ENCODE measurements at regions not wholly inside any gene's neighbourhood (a gene's known extent, or its start where the extent isn't known, plus 50 kb on each side); places are given as distances from the start of the nearest gene placed in this dataset.
"Not testable (repeated sequence)": the region's sequence is repeated elsewhere in the genome, so short reads cannot be mapped to it uniquely, and the experiment has no call there.

GRCh38 chr4:135864304-135864703 lies 1662.7 kb upstream of the PABPC4L start:
- FAIRE-seq; DNase-seq (ENCODE audit: low spot score in 2 of 2): not testable (repeated sequence)

- no peak for DNase-seq (ENCODE audit: low spot score in 2 of 2)
- FAIRE-seq: no peak
Measured at GRCh38 chr4:135840781-135841180, 1639.2 kb upstream of the PABPC4L start.

DNA sequence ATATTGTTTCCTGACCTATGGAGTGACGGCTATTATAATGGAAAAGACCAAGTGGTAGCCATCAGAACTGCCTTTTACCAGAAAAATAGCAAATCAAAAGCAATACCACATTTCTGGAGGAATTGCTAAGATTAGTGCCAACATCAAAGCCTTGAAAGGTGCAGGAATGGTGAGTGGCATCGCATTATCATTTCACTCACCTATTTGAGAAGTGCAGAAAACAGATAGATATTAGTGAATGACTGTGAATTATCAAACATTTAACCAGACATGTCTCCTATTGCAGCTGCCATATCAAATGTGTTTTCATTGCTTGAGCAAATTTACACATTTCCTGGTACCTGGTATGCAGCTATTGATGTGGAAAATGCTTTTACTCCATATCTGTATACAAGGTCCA lies 1638.1 kb upstream of the PABPC4L start:
- FAIRE-seq (no peak), DNase-seq (ENCODE audit: low spot score in 2 of 2) (no peak)

DNA sequence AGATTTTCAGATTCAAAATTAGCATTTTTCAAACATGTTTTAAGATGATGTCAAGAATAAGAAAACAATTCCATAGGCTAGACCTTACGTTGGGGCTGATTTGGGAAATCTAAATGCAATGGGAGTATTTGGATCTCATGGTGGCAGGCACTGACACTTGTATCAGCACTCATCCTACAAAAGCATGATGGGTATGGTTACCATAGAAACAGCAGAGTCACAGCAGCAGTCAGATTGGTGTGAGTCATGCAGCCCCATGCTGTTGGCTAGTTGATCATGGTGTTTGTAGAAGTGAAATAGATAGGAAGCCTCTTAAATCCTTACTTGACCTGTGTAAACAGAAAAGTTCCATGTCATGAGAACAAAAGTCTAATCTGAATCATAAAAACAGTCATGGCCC lies 1637.3 kb upstream of the PABPC4L start:
- no peak for FAIRE-seq
- peak in 1 of 2 donors; percentile 1 for DNase-seq (ENCODE audit: low spot score in 2 of 2)

DNA sequence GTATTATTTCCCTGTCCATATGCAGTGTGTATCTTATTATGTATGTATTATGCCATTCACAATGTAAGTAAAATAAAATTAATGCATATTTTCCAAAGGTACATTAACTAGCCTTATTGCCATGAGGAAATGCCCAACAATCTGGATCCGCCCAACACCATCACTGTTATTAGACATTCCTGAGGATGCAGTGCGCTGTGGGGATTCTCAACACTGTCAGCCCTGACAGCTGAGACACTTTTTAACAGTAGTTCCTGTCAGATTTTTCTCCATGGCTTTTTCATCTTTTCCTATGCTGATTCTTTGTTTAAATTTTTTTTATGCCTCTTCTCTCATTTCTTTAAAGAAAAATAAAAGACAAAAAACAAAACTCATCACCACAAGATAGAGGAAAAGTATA lies 1632.9 kb upstream of the PABPC4L start:
- DNase-seq (ENCODE audit: low spot score in 2 of 2) (no peak), FAIRE-seq (no peak)

- no peak for DNase-seq (ENCODE audit: low spot score in 2 of 2)
- no peak for FAIRE-seq
Measured at GRCh38 chr4:135833529-135833928, 1631.9 kb upstream of the PABPC4L start.

- FAIRE-seq (no peak), DNase-seq (ENCODE audit: low spot score in 2 of 2) (no peak)
Measured at GRCh38 chr4:135824759-135825296, 1623.2 kb upstream of the PABPC4L start.

DNA sequence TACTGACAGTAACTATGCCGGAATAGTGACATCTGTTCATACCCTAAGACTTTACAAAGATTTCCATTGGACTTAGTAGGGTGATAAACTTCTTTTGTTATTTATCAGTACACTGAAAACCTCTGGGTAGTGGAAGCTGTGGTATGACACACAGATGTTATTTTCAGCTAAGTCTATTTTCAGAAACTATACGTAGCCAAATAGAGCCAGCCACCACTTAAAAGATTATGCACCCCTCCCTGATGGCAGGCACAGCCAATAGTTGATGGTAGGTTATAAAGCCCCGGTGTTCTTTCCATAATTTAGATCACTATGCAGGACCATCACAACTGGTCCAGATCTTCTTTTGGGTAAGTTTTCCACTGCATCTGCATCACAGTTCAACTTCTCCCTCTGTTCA lies 1603.2 kb upstream of the PABPC4L start:
- DNase-seq (ENCODE audit: low spot score in 2 of 2): no peak
- FAIRE-seq: no peak

- DNase-seq (ENCODE audit: low spot score in 2 of 2) (no peak), FAIRE-seq (no peak)
Measured at GRCh38 chr4:135777361-135777760, 1575.8 kb upstream of the PABPC4L start.

- FAIRE-seq: no peak
- DNase-seq (ENCODE audit: low spot score in 2 of 2): no peak
Measured at GRCh38 chr4:135775909-135776308, 1574.3 kb upstream of the PABPC4L start.

DNA sequence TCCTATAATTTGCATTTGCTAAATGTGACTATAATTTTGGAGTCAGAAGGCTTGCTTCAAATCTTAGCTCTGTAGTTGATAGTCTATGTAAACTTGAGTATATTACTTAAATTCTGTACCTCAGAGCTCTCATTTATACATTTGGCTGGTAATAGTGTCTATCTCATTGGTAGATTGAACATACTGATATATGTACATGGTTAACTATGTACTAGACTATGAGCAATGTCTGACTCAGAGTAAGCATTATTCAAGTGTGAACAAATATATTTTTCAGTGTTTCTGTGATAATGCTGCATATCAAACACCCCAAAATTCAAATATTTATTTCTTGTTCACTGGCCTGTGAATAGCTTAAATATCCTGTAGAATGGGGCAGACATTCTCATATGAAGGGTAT lies 1568.9 kb upstream of the PABPC4L start:
- FAIRE-seq: no peak
- no peak for DNase-seq (ENCODE audit: low spot score in 2 of 2)

DNA sequence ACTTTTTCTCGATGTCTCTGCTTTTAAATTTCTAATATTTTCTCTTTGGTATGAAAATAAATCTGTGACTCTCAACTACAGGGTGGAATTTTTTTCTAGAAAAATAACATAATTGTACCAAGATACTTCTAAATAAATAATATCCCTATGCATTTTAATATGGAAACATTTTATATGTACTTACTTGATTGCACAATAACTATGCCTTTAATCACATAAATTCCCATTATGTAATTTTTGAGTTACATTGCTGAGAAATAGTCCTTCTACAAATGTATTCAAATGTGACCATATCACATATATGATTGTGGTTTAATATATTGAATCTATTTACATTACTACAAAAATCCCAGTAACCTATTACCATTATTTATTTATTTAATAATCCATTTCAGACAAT lies 1543.3 kb upstream of the PABPC4L start:
- FAIRE-seq (no peak), DNase-seq (ENCODE audit: low spot score in 2 of 2) (no peak)

- FAIRE-seq (no peak), DNase-seq (ENCODE audit: low spot score in 2 of 2) (no peak)
Measured at GRCh38 chr4:135741583-135741982, 1540.0 kb upstream of the PABPC4L start.

- DNase-seq (ENCODE audit: low spot score in 2 of 2) (no peak), FAIRE-seq (no peak)
Measured at GRCh38 chr4:135739354-135739753, 1537.8 kb upstream of the PABPC4L start.

DNA sequence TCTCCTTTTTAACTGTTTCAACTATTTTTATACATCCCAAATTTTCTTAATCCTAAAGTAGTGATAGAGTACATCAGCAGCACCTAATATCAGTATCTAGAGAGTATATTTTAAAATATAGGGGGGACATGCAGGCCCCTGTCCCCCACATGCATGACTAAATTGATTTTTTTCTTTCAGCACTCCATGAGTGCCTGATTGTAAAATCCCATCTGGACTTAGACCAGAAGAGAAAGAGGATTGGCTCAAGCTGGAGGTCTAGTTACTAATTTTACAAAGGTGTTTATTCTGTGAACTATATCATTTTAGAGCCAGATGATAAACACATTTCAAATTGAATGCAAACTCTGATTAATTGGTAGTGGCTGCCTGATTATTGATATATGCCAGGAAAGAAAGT lies 1533.9 kb upstream of the PABPC4L start:
- DNase-seq (ENCODE audit: low spot score in 2 of 2): no peak
- FAIRE-seq: no peak

DNA sequence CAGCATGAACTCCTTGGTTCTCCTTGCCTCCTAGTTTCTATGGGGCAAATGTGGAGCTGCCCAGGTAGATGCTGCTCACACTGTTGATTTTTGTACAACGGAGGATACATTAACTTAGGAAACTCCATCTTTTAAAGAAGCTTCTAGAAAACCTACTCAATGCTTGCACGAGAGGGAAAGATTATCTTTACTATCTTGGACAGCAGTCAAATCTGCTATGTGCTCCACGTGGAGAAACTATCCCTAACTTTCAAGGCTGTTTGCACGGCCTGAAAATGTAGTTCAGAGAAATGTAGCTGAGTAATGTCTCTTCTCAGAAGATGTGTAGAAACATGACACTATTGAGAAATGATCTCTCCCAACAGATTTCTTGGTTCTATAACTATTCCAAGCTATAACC lies 1530.9 kb upstream of the PABPC4L start:
- no peak for FAIRE-seq

GRCh38 chr4:135731682-135732081 lies 1530.1 kb upstream of the PABPC4L start:
- no peak for DNase-seq (ENCODE audit: low spot score in 2 of 2)
- FAIRE-seq: no peak

More for the DNA sequence above, 1530.9 kb upstream of the PABPC4L start:
- DNase-seq (ENCODE audit: low spot score in 2 of 2): no peak

DNA sequence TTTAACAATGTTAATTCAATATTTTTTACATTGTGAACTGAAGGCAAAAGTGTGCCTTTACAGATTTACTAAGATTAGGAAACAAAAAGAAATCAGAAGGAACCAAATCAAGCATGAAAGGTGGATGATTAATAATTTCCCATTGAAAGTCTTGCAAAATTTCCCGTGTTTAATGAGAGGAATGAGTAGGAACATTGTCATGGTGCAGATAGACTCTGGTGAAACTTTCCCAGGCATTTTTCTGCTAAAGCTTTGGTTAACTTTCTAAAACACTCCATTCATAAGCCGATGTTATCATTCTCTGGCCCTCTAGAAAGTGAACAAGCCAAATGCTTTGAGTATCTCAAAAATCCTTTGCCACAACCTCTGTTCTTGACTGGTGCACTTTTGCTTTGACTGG lies 1522.8 kb upstream of the PABPC4L start:
- FAIRE-seq: no peak
- no peak for DNase-seq (ENCODE audit: low spot score in 2 of 2)

DNA sequence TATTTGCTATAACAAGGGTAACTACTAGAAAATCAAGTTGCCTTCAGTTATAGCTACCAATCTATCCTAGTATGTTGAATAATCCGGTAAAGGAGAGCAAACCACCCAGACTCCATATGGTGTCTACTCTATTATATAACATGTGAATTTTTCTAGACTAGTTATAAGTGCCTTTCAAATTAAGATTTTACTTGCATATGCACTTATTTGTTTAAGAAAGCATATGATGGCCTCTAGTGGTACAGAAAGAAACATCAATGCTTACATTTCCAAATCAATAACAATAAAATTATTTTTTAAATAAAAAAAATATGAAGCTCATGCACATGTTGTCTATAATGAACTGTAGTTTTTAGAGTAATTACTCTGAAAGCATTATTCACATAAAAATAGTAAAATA lies 1516.4 kb upstream of the PABPC4L start:
- DNase-seq (ENCODE audit: low spot score in 2 of 2): no peak
- no peak for FAIRE-seq

DNA sequence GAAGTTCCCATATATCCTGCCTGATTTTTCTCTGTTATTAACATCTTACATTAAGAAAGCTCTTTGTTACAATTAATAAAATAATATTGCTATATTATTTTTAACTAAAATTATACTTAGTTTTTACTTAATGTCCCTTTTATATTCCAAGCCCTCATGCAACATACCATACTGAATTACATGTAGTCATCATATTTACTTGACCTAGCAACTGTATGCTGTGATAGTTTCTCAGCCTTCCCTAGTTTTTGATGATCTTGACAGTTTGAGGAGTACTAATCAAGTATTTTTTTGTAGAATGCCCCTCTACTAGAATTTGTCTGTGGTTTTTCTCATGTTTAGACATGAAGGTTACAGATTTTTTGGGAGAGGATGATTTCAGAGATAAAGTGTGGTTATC lies 1503.8 kb upstream of the PABPC4L start:
- no peak for FAIRE-seq

GRCh38 chr4:135694066-135694465 lies 1492.5 kb upstream of the PABPC4L start:
- peak; percentile 82 for FAIRE-seq
- DNase-seq (ENCODE audit: low spot score in 2 of 2): no peak

More for the DNA sequence above, 1503.8 kb upstream of the PABPC4L start:
- DNase-seq (ENCODE audit: low spot score in 2 of 2): no peak

DNA sequence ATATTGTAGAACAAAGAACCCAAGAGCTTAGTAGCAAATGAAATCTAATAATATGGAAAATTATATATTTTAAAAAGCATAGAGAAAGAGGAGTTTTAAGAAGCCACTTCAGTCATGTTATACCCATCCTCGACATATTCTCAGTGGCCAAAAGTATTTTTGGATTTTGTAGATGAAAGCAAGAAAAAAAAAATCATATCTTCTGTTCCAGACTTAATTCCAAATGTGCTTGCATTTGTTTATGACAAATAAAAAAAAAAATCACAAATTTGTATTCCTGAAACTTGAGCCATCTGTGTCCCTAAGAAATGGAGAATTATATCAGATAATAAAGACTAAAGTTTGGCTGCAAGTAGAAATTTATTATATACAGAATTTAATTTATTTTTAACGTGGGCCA lies 1482.4 kb upstream of the PABPC4L start:
- DNase-seq (ENCODE audit: low spot score in 2 of 2): no peak
- no peak for FAIRE-seq

DNA sequence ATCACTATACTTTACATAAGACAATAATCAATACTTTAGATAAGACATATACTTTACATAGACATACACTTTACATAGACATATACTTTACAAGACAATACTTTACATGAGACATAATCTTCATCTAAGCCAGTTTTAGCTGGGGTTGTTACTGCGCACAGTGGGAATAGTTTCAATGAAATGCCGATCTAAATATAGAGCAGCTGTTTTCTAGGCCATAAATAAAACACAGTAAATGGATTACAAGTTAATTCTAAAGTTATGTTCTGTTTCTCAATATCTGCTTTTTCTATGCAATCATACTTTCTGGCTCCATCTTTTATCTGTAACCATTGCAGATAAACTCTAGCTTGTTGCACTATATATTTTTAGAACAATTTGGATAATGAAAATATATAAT lies 1470.6 kb upstream of the PABPC4L start:
- FAIRE-seq (no peak), DNase-seq (ENCODE audit: low spot score in 2 of 2) (no peak)
